ENCODE measurements at regions not wholly inside any gene's neighbourhood (a gene's known extent, or its start where the extent isn't known, plus 50 kb on each side); places are given as distances from the start of the nearest gene placed in this dataset.

DNA sequence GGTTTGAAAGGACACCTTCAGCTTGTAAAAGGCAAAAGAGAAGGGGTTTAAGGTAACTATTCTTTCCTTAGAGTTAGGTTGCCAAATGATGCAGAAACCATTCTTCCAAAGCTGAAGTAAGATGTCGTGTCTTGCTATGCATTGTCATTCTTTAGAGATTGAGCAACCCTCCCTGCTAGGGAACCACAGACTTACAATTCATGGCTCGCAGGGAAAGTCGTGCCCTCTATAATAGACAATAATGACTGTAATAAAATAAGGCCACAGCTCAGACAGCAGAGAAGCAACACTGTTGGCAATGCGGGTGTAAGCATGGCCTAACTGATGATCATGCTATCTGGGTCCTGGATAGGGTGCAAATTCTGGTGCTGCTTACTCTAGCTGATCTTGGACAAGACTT, 129.6 kb upstream of the CDH13 start:
- peaks cover 0 to 2% (median 1%) of the 10 kb centered on the region in 3 donors for H3K27me3 Mint-ChIP-seq (ENCODE audit: low read depth in 3 of 3)
- H3K27ac Mint-ChIP-seq, result no peak overlapping the region
- 46% methylated on average over 3 of the region's 4 CpGs for WGBS (ENCODE audit: insufficient coverage)
- Histone ChIP-seq H3K79me2 (ENCODE audit: insufficient read depth, low read length) (no peaks in the 10 kb centered on the region), H3K27ac (ENCODE audit: low read depth in 1 of 2, low read length in 2 of 2) (no peak overlapping the region), H3K9me3 (replicated peaks in 1 of 2; ENCODE audit: control insufficient read depth in 1 of 2, insufficient read depth in 1 of 2, low read length in 2 of 2) (no peaks in the 10 kb centered on the region), H3K27me3 (ENCODE audit: control insufficient read depth in 2 of 2, insufficient read depth in 2 of 2, low read length in 2 of 2) (no peaks in the 10 kb centered on the region), H3K4me1 (ENCODE audit: control insufficient read depth in 1 of 2, insufficient read depth in 2 of 2, low read length in 2 of 2) (no peaks in the 10 kb centered on the region), H4K20me1 (ENCODE audit: insufficient read depth, low read length) (no peaks in the 10 kb centered on the region), H3K4me3 (replicated peaks in 1 of 3; ENCODE audit: low read depth in 2 of 3, low read length in 3 of 3) (no peak overlapping the region), H3K9ac (ENCODE audit: insufficient read depth, low read length, poor library complexity, severe bottlenecking) (no peak overlapping the region), H3K4me2 (replicated peaks; ENCODE audit: extremely low read depth, low read length, poor library complexity, severe bottlenecking) (no peak overlapping the region), H2AFZ (ENCODE audit: insufficient read depth, low read depth, low read length, poor library complexity, severe bottlenecking) (no peak overlapping the region), H3K36me3 (replicated peaks in 1 of 2; ENCODE audit: control insufficient read depth in 1 of 2, insufficient read depth in 2 of 2, low read length in 2 of 2) (no peaks in the 10 kb centered on the region)
- DNase-seq, result no peak
- peaks cover 0 to 3% (median 0%) of the 10 kb centered on the region in 7 donors for H3K9me3 Mint-ChIP-seq
- TF ChIP-seq, protein P1, sequence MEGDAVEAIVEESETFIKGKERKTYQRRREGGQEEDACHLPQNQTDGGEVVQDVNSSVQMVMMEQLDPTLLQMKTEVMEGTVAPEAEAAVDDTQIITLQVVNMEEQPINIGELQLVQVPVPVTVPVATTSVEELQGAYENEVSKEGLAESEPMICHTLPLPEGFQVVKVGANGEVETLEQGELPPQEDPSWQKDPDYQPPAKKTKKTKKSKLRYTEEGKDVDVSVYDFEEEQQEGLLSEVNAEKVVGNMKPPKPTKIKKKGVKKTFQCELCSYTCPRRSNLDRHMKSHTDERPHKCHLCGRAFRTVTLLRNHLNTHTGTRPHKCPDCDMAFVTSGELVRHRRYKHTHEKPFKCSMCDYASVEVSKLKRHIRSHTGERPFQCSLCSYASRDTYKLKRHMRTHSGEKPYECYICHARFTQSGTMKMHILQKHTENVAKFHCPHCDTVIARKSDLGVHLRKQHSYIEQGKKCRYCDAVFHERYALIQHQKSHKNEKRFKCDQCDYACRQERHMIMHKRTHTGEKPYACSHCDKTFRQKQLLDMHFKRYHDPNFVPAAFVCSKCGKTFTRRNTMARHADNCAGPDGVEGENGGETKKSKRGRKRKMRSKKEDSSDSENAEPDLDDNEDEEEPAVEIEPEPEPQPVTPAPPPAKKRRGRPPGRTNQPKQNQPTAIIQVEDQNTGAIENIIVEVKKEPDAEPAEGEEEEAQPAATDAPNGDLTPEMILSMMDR (IDR thresholded peaks at IDR 0.05), result no peak
- H3K36me3 Mint-ChIP-seq, result no peaks in the 10 kb centered on the region
- intact Hi-C loops (cut with micrococcal nuclease), result no loop called here
- H3K4me1 Mint-ChIP-seq, result no peaks in the 10 kb centered on the region
- no peak overlapping the region for H3K4me3 Mint-ChIP-seq

DNA sequence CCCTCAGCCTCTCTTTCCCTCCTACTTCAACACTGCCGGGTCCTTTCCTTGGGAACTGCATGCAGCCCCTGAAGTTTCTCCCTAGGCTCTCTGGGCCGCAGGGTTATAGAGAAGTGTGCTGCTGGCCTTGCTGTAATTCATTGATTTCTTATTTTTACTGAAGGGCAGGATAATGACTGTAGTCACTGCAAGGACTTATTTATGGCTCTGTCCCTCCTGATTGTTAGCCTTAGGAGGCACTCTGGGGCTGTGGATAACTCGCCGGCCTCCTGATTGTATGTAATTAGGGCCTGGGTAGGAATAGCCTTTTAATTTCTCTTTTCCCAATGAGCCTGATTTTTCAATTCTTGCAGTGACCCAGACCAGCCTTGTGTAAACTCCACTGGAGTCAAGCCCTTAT, 138.3 kb upstream of the CDH13 start:
- Histone ChIP-seq H3K27ac (ENCODE audit: low read depth in 1 of 2, low read length in 2 of 2) (no peak overlapping the region), H3K4me3 (replicated peaks in 1 of 3; ENCODE audit: low read depth in 2 of 3, low read length in 3 of 3) (no peak overlapping the region), H3K79me2 (ENCODE audit: insufficient read depth, low read length) (no peaks in the 10 kb centered on the region), H3K4me2 (replicated peaks; ENCODE audit: extremely low read depth, low read length, poor library complexity, severe bottlenecking) (no peak overlapping the region), H3K36me3 (replicated peaks in 1 of 2; ENCODE audit: control insufficient read depth in 1 of 2, insufficient read depth in 2 of 2, low read length in 2 of 2) (no peaks in the 10 kb centered on the region), H4K20me1 (ENCODE audit: insufficient read depth, low read length) (no peaks in the 10 kb centered on the region), H3K9ac (ENCODE audit: insufficient read depth, low read length, poor library complexity, severe bottlenecking) (no peak overlapping the region), H3K9me3 (replicated peaks in 1 of 2; ENCODE audit: control insufficient read depth in 1 of 2, insufficient read depth in 1 of 2, low read length in 2 of 2) (no peaks in the 10 kb centered on the region), H2AFZ (ENCODE audit: insufficient read depth, low read depth, low read length, poor library complexity, severe bottlenecking) (no peak overlapping the region), H3K27me3 (ENCODE audit: control insufficient read depth in 2 of 2, insufficient read depth in 2 of 2, low read length in 2 of 2) (no peaks in the 10 kb centered on the region), H3K4me1 (ENCODE audit: control insufficient read depth in 1 of 2, insufficient read depth in 2 of 2, low read length in 2 of 2) (no peaks in the 10 kb centered on the region)
- WGBS (ENCODE audit: insufficient coverage), result 100% methylated on average over 1 of the region's 4 CpGs
- intact Hi-C loops (cut with micrococcal nuclease), result no loop called here
- TF ChIP-seq, protein P1 (IDR thresholded peaks at IDR 0.05), result no peak
- Mint-ChIP-seq H3K27ac (no peak overlapping the region), H3K27me3 (ENCODE audit: low read depth in 3 of 3) (peaks cover 1 to 4% (median 4%) of the 10 kb centered on the region in 3 donors), H3K4me1 (no peaks in the 10 kb centered on the region), H3K9me3 (peaks cover 0 to 2% (median 0%) of the 10 kb centered on the region in 7 donors), H3K4me3 (no peak overlapping the region), H3K36me3 (no peaks in the 10 kb centered on the region)
- no peak for DNase-seq

Measured in CD14-positive monocyte (primary cell).